GM19238 (cell line): ENCODE measurements at regions not wholly inside any gene's neighbourhood (a gene's known extent, or its start where the extent isn't known, plus 50 kb on each side); places are given as distances from the start of the nearest gene placed in this dataset.

Source experiments
- DNase-seq: peaks from one replicate; pipeline ENCODE4 v3.0.0; 2011; ENCODE audit warnings: low spot score; ENCODE audit not compliant: insufficient read length

DNA sequence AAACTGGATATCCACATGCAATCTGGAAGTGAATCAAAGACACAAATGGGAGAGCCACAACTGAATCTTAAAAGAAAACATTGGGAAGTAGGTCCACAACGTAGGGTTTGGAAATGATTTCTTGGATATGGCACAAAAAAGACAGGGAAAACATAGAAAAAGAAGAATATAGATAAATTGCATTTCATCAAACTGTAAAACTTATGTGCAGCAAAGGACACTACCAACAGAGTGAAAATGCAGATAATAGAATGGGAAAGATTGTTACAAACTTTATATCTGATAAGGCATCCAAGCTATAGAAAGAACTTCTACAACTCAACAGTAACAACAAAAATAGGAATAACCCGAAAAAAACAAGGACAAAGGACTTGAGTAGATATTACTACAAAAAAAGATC is 89.6 kb downstream of the ZNF280B start:
- DNase-seq, result no peak

DNA sequence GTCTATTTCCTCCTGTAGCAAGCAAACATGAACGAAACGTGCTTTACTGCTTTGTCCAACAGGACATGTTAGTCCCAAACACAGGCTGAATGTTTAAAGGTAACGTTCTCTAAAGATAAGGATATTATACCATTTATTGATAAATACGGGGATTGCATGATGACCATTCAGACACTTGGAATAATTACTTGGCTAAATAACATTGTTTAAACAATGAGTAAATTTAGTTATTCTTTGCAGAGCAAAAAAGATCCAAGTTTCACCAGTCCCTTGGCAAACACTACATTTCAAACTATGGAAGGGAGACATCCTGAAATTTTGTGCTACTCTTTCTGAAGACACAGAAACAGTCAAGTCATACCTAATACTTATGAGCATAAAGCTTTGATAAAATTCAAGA is 88.0 kb downstream of the ZNF280B start:
- no peak for DNase-seq

DNA sequence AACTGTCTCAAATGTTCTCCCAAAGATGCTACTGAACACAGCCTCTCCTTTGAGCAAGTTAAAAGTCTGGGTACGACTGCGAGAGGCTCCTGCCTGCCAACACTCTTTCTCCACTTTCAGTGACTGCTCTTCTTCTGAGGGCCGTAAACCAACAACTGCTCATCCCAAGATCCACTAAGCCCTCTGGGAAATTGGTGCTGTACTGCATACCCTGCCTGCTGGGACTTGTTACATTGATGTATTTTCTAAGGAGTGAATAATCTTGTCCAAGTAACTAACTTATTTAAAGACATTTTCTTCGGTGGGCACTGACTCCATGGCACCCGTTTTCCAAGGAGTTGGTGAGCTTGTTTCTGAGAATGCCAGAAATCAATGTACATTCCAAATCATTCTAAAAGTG is 87.2 kb downstream of the ZNF280B start:
- no peak for DNase-seq

DNA sequence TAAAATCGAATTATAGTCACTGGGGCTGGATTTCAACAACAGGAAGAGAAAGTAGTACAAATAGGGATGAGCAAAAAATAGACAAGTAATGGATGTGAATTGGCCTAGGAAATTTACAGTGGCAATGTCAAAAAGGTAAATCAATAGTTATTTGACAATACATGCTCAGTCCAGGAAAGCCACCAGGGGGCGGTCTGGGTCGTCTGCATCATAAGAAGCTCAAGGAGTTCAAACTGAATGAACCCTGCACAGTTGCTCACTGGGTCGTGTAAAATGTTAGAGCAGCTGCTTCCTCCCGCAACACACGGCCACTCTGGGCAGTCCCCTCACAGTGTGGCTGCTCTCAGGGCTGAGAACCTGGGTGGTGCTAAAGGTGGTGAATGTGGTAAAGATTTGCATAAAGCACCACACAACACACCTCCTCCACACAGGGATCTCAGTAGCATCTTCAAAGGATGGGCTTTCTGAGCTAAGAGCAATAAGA is 85.9 kb downstream of the ZNF280B start:
- peak; percentile 77 for DNase-seq

- DNase-seq, result no peak
Measured at GRCh38 chr22:22423681-22424080, 84.9 kb downstream of the ZNF280B start.

DNA sequence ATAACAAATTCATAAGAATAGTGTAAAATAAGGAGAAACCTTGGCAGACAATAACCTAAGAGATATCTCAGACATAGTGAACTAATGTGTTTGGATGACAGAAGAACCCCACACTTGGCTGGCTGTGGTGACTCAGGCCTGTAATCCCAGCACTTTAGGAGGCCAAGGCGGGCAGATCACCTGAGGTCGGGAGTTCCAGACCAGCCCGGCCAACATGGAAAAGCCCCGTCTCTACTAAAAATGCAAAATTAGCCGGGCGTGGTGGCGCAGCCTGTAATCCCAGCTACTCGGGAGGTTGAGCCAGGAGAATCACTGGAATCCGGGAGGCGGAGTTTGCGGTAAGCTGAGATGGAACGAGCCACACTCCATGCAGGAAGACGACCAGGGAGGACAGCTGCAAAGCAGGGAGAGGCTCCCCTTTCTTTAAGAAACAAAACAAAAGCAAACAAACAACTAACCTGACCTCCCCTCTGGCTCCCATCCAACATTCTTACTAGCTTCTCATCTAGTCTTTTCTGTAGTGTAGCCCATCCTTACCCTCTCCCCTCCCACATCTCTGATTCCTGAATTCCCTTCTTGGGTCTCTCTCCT is 84.2 kb downstream of the ZNF280B start:
- no peak for DNase-seq

DNA sequence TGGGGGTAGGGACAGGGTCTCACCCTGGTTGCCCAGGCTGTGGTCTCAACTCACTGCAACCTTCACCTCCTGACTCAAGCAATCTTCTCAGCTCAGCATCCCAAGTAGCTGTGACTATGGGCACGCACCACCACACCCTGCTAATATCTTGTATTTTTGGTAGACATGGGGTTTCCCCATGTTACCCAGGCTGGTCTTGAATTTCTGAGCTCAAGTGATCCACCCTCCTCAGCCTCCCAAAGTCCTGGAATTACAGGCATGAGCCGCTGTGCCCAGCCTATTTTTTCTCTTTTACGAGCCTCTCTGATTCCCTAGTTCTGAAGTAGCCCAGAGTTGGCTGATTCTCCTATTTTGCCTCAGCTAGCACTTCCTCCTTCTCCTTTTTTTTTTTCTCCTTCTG is 83.6 kb downstream of the ZNF280B start:
- no peak for DNase-seq

GRCh38 chr22:22425356-22425755 is 83.2 kb downstream of the ZNF280B start:
- no peak for DNase-seq

DNA sequence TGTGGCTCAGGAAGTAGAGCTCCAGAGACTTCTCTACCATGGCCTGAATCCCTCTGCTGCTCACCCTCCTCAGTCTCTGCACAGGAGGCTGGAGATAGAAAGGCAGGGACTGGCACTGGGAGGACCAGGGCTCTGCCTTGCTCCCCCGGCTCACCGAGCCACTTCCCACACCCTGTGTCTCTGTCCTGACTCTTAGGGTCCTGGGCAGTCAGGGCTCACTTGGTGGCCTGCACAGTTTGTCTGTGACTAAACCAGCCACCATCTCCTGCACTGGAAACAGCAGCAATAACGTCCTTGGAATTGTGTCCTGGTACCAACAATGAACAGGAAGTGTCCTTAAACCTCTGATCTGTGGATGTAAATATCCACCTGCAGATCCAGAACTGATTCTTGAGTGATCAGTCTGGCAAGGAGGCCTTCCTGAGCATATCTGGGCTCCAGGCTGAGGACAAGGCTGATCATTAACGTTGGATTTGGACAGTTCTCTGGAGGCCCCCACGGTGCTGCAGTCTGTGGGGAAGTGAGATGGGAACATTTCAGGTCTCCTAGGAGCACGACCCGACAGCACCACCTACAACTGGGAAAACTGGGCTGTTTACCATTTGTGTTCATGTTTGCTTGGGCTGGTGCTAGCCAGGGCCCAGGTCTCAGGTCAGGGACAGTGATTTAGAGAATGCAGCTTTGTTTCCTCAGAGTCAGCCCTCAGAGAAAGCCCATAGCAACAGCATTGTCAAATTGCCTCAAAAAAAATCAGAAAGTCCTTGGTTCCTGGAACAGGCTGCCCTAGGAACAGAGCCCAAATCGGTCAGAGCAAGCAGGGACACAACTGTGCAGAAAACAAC is 82.5 kb downstream of the ZNF280B start:
- DNase-seq, result no peak

DNA sequence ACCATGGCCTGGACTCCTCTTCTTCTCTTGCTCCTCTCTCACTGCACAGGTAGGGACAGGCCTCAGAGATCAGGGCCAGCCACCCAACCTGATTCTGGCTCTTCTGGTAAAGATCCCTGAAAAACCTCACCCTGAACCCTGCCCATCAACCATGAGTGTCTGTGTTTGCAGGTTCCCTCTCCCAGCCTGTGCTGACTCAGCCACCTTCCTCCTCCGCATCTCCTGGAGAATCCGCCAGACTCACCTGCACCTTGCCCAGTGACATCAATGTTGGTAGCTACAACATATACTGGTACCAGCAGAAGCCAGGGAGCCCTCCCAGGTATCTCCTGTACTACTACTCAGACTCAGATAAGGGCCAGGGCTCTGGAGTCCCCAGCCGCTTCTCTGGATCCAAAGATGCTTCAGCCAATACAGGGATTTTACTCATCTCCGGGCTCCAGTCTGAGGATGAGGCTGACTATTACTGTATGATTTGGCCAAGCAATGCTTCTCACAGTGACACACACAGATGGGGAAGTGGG is 80.9 kb downstream of the ZNF280B start:
- no peak for DNase-seq

- DNase-seq, result no peak
Measured at GRCh38 chr22:22428222-22429098, 80.1 kb downstream of the ZNF280B start.

DNA sequence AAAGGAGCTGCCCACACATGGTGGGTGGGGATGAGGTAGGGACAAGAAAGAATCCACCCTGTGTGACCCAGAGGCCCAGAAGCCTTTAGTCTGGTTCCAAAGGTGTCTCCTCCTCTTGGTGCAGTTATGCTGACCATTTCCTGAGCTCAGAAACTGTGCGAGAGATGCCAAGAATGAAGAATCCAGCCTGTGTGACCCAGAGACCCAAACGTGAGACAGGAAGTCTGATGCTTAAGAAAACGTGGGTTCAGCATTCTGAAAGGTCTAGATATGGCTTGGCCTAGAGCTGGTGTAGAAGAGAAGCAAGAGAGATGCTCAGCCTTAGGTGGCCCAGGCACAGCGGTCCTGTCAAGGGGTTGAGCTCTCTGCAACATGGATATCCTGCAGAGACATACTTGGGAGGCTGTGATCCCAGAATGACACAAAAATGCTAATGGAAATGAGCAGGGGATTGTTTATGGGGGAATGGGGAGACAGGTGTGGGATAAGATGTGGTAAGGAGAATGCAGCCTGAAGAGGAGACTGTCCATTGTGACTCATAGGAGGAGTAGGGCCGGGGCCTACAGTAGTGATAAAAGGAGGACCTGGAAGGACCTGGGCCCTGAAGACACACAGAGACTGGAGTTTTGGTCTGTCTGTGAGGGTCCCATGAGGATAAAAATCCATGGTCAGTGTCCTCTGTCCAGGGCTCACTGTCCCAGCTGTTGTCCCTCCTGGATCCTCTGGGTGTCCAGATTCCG is 79.0 kb downstream of the ZNF280B start:
- no peak for DNase-seq

GRCh38 chr22:22430111-22430820 is 78.3 kb downstream of the ZNF280B start:
- no peak for DNase-seq

- peak; percentile 69 for DNase-seq
Measured at GRCh38 chr22:22431271-22432220, 77.0 kb downstream of the ZNF280B start.

DNA sequence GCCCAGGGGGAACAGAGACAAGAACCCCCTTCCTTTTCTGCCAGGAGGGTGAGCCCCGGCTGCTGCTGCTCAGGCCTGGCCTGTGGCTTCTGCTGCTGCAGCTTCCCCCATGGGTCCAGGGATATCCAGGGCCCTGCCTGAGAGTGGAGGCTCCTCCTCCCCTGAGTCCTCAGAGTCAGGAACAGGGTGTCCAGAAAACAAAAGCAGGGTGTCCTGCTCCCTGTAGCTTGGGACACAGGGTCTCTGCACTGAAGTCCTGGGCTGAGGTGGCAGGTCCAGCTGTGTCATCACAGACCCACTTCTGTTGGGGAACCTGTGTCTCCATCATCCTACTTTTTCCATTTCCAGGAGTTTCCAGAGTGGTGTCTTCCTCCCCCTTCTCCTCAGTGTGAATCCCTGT is 76.1 kb downstream of the ZNF280B start:
- DNase-seq, result no peak

DNA sequence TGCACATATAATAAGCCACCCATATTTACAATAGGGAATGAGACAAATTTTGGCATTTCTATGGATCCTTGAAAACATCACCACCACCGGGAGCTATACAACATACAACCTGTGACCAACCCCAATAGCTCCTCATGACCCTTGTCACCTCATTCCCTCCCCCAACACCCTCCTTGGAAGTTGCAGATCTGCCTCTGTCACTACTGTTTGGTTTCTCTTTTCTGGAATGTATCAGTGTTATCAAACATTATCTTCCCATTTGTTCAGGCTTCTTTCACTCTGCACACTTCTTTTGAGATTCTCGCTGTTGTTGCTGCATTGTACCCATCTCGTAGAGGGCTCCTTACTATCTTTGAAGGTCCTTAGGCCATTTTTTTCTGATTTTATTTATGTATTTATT is 75.6 kb downstream of the ZNF280B start:
- DNase-seq, result no peak

DNA sequence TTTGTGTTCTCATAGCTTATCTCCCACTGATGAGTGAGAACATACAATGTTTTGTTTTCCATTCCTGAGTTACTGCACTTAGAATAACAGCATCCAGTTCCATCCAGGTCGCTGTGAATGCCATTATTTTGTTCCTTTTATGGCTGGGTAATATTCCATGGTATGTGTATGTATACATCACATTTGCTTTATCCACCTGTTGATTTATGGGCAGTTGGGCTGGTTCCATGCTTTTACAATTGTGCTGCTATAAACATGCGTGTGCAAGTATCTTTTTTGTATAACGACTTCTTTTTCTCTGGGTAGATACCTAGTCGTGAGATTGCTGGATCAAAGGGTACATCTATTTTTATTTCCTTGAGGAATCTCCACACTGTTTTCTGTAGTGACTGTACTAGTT is 74.8 kb downstream of the ZNF280B start:
- no peak for DNase-seq
